NOMO-1 treated with dmso at 0.1 percent for 144 hours (cell line): ENCODE measurements at regions not wholly inside any gene's neighbourhood (a gene's known extent, or its start where the extent isn't known, plus 50 kb on each side); places are given as distances from the start of the nearest gene placed in this dataset.

Experiments
- DNase-seq: peaks from one replicate; lab custom pipeline; 2025; ENCODE audit not compliant: unreplicated experiment; lab: John Stamatoyannopoulos, UW

DNA sequence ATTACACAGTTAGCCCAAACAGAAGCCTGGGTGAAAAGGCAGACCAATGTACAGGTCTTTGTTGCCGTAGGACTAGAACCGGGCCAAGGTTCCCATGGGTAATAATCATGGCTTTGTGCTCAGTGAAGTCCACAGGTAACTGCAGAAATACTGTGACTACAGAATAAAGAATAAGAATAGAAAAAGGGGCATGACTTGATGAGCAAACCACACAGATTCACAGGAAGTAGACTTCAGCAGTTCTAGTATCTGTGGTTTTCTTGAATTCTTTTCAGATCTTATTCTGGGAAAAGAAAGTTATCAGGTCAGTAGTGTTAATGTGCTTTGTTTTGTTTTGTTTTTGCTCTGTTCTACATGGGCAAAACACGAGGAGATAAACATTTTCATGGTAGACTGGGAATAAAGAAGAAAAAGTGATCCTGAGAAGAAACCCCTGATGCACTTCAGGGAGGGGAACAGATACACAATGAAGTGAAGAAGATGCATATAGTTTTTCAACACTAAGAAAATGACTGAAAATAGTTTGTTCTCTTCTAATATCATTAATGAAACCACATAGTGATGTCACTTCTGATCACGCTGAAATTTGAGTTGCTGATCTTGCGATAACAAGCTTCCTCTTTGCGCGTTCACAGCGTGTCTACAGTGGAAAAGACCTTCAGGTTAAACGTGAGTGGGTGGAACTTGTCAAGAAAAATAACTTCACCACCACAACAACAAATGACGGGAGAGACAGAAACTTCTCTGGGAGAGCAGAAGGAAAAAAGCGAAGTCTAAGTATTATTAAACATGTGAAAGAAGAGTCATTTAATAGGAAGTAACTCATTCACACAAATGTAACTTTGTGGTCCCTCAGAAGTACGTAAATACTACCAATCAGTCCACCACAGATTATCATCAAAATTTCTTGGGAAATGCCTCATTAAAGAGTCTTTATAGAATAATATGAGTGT, 315.8 kb upstream of the SATB1 start:
- no peak for DNase-seq

DNA sequence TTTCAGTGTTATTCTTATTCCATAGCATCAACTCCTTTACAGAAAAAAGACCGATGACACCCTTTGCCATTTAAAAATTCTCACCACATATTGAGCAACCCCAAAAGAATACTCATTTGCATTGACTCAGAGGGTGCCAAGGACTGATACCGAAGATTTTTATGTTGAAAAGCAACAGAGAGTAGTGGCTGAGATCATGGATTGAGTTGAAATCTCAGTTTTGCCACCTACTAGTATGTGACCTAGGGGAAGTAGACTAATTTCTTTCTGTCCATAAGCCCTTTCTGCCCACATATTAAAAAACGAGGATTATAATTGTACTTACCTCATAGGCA, 313.9 kb upstream of the SATB1 start:
- DNase-seq = no peak

DNA sequence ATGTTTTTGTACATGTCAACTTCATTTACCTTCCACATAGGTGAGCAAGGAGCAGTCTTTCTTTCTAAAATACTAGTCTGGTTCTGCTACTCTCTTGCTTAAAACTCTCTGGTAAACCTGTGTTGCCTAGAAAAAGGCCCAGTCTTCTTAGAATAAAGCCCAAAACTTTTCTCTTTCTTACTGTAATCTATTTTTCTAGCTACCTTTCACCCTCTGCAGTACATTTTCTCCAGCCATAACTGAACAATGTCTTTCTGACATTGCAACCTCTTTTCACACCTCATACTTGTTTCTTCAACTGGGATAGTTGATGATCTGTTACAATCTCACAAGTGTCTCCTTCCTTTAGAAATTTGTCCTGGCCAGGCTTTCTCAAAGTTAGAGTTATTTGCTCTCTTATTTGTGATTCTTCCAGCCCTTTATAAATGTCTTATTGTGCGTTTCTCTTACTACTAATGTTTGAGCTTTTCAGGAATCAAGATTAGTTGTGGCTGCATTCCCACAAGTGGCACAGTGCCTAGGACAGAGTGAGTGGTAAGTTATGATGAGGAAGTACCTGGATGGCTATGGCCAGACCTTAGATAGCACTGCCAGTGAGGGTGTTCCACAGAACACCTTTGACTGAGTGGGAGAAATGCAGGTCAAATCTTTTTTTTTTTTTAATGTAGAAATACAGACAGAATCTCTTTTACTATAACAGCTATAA, 313.4 kb upstream of the SATB1 start:
- DNase-seq = no peak

DNA sequence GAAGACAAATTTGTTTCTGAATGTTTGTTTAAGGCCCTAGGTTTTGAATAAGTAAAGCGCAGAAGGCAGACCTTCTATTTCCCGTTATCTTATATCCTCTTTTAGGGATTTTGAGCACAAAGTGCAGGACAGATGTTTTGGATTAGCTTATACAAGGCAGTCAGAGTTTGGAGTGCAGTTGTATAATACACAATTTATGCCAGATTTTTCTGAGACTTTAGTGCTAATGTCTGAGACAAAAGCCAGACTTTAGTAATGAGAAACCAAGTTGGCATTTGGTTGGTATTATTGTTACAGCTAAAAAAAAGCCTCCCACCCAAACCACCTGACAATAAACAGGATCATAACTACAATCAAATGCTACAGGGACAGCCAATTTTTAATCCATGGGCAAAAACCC, 309.9 kb upstream of the SATB1 start:
- DNase-seq = no peak

DNA sequence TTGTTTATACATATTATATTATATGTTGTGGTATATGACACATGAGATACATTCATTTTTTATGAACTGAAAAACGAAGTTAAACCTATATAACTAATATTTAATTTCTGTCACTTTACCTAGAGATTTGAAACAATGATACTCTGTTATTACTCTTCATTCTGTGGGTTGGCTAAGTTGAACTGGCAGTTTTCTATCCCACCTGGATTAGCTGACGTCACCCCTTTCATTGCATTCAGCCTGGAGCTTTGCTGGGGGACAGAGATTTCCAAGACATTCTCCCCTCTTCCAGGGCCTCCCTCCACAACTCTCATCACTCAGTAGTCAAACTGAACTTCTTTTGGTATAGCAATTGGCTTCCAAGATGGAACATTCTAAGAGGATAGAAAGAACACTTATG, 309.2 kb upstream of the SATB1 start:
- DNase-seq = no peak

DNA sequence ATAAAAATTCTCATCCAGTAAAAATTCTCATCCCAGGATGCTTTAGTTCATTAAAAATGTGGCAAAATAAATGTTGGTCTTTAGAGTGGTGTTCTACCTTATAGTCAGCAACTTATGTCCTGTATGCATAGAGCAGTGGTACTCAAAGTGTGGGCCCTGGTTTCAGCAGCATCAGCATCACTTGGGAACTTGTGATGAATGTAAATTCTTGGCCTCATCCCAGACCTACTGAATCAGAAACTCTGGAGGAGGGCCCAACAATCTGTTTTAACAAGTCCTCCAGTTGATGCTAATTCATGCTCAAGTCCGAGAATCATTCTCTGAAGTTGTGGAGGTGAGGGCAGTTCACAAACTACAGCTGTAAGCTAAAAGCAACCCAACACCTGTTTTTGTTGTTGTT, 307.3 kb upstream of the SATB1 start:
- no peak for DNase-seq

DNA sequence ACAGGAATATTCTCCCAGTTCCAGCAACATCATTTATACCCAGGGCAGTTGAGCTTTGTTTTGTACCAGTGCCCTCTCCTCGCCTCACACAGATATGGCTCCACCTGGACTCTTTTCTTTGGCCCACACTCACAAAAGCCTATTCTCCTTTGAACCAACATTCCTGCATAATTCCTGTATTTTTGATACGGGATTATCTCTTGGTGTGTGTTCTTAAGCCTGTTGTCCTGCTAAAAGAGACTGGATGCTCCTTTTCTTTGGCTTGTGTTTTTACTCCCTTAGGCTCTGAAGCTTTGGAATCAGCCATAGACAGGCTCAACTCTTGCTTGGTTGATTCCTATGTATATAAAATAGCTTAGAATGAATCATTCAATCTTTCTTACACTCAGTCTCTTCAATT, 305.4 kb upstream of the SATB1 start:
- no peak for DNase-seq

DNA sequence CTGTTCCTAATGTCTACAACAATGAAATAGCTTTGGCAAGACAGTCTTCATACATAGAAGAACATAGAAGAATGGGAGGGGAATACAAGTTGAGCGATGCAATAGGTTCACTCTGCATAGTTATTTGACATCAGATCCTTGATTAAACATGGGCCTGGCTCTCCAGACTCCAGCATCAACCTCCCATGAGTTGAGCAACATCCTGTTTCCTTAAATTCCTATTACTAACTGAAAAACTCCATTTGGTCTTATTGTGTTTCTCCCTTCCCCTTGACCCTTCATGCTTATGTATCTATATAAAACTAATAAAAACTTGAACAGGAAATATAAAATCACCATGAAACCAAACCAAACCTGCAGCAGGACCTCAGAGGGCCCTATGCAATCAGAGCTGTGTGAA, 304.5 kb upstream of the SATB1 start:
- no peak for DNase-seq

DNA sequence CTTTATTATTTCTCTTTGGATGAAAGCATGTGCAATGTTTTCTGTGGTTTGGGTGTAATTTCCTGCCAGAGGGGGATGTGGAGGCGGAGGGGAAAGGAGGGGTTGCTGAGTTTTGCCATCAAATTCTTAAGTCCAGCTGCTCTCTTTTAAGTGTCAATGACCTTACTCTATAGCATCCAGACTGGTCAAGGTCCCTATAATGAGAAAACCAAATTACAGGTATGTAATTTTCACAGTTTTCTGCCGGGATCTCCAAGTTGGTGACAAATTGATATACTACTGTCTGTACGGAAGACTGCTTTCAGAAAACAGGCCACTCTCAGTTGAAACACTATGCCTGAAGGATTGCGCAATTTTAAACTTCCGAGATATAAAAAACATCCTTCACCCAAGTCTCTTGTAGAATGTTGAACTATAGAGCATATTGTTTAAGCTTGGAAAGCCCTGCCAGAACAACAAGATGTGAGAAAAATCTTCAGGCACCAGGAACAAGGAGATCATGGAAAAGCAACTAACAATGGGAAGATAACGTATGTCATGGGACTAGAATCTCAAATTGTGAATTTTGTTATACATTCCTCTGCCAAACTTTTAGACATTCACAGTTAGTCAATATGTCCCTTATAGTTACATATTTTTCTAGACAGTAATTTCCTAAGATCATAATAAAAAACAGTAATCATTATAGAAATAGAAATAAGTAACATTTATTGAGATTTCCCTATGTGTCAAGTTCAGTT, 300.7 kb upstream of the SATB1 start:
- DNase-seq = no peak

DNA sequence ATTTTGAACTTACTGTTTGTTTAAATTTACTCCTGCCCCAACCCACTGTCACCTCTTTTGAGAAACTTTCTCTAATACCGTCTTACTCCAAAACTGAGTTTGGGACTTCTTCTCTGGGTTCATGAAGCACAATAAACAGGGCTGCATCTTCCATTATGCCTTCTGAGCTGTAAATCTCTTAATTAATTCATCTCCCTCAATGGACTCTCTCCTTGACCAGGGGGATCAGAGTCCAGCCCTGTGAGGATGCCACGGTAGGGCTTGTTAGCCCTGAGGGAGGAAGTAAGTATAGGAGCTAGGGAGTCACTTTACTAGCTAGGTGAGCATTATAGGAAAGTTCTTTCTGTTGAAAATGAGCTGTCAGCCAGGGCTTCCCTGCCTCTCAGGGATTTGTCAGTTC, 299.3 kb upstream of the SATB1 start:
- DNase-seq = no peak

DNA sequence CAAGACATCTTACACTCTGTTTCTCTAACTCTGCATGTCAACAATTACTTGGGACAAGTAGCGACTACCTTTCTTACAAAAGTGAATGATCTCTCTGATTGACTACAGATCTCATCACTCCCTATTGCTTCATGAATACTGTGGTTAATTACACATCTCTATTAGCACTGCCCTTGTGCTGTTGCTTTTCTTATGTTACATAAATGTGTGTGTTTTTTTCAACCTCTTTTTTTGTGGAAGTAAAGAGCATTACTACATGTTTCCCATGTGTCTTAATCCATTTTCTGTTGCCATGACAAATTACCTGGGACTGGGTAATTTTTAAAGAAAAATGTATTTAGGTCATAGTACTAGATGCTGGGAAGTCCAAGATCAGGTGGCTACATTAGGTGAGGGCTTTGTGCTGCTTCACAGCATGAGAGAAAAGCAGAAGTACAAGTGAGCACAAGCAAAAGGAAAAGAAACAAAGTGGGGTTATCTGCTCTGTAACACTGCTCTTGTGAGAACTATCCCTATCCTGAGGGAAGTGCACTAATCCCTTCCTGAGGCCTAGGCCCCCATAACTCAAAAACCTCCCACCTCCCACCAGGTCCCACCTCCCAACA, 298.2 kb upstream of the SATB1 start:
- no peak for DNase-seq

DNA sequence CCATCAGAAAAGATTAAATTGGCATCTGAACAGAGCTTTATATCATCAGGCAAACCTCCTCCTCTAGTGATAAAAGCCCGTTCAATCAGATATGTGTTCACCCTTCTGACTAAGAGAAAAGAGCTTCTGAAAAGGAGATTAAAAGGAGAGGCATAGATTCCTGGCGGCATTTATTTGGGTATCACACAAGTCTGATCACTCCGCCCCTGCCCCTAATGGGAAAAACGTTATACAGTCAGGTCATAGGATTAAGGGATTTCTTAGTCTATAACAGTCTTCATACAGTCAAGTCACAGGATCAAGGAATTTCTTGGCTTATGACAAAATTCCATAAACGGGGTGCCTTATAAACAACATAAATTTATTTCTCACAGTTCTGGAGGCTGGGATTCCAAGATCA, 295.4 kb upstream of the SATB1 start:
- DNase-seq = no peak

DNA sequence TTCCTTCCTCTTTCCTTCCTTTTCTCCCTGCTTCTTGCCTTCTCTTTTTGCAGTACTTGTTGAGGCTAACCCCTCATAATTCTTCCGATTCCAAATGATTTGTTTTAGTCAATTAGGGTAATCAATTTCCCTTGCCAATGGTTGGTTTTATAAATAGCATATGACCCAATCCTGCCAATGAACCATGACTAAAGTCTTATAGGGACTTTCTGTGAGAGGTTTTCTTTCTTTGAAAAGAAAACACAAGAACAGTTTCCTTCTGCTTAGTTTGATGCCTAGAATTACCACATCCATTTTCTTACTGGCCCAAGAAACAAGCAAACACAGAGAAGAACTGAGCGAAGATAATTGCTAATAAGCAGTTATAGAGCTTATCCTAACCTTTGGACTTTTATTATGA, 292.5 kb upstream of the SATB1 start:
- DNase-seq = no peak

DNA sequence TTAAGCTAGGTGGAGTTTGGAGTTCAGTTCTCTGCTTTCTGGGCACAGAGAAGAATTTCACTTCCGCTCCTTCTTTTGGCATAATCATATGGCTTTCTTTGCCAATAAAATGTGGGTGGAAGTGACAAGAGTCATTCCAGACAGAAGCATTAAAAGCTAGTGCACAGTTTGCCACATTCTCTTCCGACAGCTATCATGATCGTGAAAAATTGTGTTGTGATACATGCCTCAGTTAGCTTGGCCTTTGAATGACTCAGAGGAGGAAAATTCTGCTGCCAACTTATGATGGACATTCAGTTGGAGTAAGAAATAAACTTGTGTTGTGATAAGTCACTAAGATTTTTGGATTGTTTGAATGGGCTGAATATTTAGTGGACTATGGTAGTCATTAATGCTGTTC, 291.7 kb upstream of the SATB1 start:
- DNase-seq = no peak

DNA sequence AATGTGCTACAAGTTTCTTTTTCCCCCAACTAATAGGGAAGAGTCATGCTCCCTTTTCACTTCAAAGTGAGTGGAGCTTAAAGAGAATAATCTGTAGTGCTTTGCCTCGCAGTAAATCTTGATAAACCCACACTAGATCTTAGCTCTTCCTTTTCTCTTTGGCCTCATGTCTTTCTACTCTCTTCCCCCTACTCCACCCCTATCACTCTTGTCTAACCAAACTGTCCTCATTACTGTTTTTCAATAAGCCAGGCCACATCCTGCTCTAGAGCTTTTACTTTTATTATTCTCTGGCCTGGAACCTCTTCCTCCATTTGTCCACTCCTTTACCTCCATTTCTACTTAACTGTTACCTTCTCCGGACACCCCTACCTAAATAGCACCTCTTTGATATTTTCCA, 291.0 kb upstream of the SATB1 start:
- DNase-seq = no peak

DNA sequence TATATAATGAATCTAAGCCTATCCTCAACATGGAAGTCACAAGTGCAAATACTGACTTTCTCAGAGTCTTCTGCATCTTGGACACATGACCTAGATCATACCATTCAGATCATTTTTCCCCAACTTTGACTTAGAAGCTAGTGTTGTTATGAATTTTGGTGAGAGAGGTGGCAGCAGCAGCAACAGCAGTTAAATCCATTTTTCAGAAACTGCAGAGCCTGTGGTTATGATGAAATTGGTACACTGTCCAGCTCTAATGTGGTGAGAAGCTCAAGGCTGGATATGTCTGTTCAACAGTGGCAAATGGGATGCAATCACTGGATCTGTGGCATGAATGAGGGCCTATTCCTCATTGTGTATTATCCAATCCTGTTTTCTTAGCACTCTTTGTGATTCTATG, 290.1 kb upstream of the SATB1 start:
- no peak for DNase-seq

DNA sequence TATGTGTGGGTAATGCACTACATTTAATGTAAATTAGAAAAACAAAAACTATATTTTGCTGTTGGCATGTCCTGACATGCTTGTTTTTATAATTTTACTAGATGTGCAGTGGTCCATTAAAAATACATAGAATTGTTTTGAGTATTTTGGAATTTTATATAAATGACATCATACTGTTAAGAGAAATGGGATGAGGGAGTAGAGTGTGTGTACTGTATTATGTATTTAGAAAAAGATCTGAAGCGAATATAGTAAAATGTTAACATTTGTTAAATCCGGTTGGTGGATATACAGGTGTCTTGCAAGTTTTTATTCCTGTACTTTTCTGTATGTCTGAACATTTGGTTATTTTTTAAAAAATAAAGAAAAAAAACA, 288.4 kb upstream of the SATB1 start:
- DNase-seq = no peak

DNA sequence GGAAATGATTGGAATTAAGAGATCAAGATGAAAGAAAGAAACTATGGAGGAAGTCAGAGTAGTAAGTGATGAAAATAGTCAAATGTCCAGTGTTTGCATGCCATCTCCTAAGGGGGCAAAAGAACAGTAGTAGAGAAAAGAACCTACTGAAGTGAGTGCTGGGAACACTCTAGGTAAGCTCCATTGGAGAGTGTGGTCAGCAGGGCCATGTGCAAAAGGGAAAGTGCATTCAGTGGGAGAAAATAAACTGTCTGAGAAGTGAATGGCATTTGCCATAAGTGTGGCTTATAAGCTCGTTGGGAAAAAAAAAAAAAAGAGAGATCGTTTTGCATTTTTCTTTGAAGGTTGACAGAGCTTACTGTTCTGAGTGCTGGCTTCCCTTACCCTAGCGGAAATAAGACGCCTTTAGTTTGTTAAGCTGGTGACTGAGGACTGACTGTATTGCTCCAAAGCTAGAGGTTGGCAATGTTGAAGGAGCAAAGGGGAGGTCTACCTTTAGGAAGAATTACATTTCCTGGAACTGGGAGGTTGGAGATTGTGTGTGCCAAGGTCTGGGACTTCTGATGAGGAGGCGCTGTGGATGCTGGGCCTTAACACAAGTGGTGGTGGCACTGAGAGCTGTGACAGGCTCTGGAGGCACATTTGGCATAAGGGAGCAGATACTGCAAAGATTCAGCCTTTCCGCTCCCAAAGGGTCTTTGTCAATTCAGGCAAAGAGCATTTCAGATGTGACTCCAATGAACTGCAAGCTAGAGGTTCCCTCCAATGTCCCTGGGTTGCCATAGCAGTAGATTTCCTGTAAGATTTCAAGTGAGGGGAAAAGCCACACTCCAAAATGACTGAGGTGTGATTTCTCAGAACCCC, 287.8 kb upstream of the SATB1 start:
- DNase-seq = no peak

DNA sequence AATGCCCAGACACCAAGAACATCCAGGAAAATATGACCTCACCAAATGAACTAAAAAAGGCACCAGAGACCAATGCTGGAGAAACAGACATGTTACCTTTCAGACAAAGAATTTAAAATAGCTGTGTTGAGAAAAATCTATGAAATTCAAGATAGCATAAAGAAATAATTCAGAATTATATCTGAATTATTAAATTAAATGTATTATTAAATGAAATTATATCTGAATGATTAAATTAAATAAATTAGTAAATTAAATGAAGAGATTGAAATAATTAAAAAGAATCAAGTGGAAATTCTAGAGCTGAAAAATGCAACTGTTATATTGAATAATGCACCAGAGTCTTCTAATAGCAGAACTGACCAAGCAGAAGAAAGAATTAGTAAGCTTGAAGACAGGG, 279.2 kb upstream of the SATB1 start:
- DNase-seq = no peak

DNA sequence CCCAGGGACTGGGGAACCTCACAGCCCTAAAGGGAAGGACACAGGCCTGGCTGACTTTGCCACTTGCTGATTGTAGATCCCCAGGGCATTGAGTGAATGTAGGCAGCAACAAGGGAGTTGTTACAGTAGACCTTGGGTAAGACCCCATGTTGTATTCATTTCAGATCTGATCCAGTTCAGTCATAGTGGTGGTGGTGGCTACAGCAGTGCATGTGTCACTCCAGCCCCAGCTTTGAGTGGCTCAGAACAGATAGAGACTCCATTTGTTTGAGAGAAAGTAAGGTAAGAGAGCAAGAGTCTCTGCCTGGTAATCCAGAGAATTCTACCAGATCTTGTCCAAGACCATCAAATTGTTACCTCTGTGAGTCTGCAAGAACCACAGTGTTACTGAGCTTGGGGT, 278.7 kb upstream of the SATB1 start:
- DNase-seq = no peak
